ENCODE measurements at regions not wholly inside any gene's neighbourhood (a gene's known extent, or its start where the extent isn't known, plus 50 kb on each side); places are given as distances from the start of the nearest gene placed in this dataset.

GRCh38 chr5:8814105-8814504 lies 731.8 kb downstream of the SEMA5A start:
- no peaks in the 10 kb centered on the region for H3K27me3 ChIP-seq
- no peak for ATAC-seq
- no peak for DNase-seq
- H3K4me3 ChIP-seq, result no peak overlapping the region
- H3K4me1 ChIP-seq, result no peaks in the 10 kb centered on the region
- TF ChIP-seq, protein P1, sequence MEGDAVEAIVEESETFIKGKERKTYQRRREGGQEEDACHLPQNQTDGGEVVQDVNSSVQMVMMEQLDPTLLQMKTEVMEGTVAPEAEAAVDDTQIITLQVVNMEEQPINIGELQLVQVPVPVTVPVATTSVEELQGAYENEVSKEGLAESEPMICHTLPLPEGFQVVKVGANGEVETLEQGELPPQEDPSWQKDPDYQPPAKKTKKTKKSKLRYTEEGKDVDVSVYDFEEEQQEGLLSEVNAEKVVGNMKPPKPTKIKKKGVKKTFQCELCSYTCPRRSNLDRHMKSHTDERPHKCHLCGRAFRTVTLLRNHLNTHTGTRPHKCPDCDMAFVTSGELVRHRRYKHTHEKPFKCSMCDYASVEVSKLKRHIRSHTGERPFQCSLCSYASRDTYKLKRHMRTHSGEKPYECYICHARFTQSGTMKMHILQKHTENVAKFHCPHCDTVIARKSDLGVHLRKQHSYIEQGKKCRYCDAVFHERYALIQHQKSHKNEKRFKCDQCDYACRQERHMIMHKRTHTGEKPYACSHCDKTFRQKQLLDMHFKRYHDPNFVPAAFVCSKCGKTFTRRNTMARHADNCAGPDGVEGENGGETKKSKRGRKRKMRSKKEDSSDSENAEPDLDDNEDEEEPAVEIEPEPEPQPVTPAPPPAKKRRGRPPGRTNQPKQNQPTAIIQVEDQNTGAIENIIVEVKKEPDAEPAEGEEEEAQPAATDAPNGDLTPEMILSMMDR (IDR thresholded peaks at IDR 0.05), result no peak
- H3K36me3 ChIP-seq, result no peaks in the 10 kb centered on the region
- H3K9me3 ChIP-seq, result no peaks in the 10 kb centered on the region
- intact Hi-C loops (cut with DNase I), result no loop called here
- H3K27ac ChIP-seq, result no peak overlapping the region

DNA sequence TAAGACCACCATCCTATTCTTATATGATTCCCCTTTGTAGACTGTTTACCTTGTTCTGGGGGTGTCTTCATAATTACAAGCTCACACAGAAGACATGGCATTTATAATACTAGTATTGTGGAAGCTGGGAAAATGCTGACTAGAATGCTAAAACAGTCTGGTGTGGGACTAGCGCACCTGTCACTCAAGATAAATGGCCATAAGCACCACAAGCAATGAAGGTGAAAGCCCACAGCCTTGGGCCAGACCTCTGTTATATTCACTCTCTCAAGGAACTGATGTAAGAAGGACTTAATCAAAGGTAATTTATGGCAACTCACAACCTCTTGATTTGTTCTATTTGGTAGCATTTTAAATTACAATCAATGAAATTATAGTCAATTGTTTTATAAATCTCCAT lies 721.5 kb downstream of the SEMA5A start:
- no peak overlapping the region for H3K4me3 ChIP-seq
- TF ChIP-seq, protein P1 (IDR thresholded peaks at IDR 0.05), result no peak
- H3K9me3 ChIP-seq, result no peaks in the 10 kb centered on the region
- ATAC-seq, result no peak
- no peaks in the 10 kb centered on the region for H3K27me3 ChIP-seq
- H3K36me3 ChIP-seq, result no peaks in the 10 kb centered on the region
- no peak for DNase-seq
- no peak overlapping the region for H3K27ac ChIP-seq
- peaks cover 6% of the 10 kb centered on the region for H3K4me1 ChIP-seq
- intact Hi-C loops (cut with DNase I), result no loop called here

DNA sequence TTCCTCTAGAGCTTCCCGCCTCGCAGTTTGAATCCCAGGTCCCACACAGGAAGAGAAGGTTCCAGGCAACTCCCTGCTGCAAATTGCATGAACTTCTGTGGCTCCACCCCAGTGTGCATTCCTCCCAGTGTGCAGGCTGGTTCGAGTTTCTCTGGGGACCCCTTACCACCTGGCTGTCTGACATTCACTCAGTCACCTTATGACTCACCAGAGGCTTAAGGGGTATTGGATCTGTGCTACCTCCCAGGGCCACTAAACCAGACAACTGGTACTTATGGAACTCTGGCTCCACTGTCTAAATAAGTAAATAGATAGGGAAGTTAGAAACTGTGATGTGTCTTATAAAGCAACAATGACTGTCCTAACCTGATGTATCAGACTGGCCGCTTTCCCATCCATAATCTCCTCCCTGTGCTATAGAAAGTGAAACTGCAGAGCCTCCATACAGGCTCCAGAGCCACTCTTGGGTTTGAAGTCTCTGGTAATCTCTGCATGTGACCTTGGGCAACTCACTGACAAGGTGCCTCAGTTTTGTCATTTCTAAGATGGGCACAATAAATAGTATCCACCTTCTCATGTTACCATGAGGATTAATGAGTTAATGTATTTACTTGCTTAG lies 720.6 kb downstream of the SEMA5A start:
- Histone ChIP-seq H3K36me3 (no peaks in the 10 kb centered on the region), H3K27me3 (no peaks in the 10 kb centered on the region), H3K27ac (no peak overlapping the region), H3K4me1 (peaks cover 6% of the 10 kb centered on the region), H3K4me3 (no peak overlapping the region), H3K9me3 (no peaks in the 10 kb centered on the region)
- TF ChIP-seq, protein P1 (IDR thresholded peaks at IDR 0.05), result no peak
- DNase-seq, result no peak
- intact Hi-C loops (cut with DNase I), result no loop called here
- no peak for ATAC-seq

- DNase-seq (no peak), ATAC-seq (no peak)
- H3K36me3 ChIP-seq, result no peaks in the 10 kb centered on the region
- intact Hi-C loops (cut with DNase I), result no loop called here
- no peak overlapping the region for H3K27ac ChIP-seq
- peaks cover 6% of the 10 kb centered on the region for H3K4me1 ChIP-seq
- no peaks in the 10 kb centered on the region for H3K9me3 ChIP-seq
- TF ChIP-seq, protein P1 (IDR thresholded peaks at IDR 0.05), result no peak
- H3K4me3 ChIP-seq, result no peak overlapping the region
- H3K27me3 ChIP-seq, result no peaks in the 10 kb centered on the region
Observed at GRCh38 chr5:8826508-8826907, 719.4 kb downstream of the SEMA5A start.

DNA sequence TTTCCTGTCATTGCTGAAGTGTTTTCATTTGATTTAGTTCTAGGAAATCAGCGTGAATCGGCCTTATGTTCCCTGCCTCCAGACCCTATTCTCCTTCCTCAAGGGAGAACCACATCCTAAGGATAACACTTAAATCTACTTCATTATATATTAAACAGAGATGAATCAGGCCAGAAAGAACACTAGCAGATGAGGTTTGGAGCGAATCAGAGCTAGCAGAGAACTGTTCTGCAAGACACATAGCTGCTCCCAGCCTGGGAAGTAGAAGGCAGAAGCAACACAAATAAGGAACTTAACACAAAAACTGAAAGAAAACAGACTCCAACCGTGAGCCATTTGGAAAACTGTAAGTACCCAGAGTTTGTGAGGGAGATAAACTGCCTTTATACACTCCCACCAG lies 718.2 kb downstream of the SEMA5A start:
- intact Hi-C loops (cut with DNase I), result no loop called here
- Histone ChIP-seq H3K27me3 (no peaks in the 10 kb centered on the region), H3K9me3 (no peaks in the 10 kb centered on the region)

More for the DNA sequence above, 718.2 kb downstream of the SEMA5A start:
- Histone ChIP-seq H3K27ac (no peak overlapping the region), H3K4me3 (no peak overlapping the region), H3K36me3 (no peaks in the 10 kb centered on the region), H3K4me1 (peaks cover 6% of the 10 kb centered on the region)
- no peak for ATAC-seq
- TF ChIP-seq, protein P1 (IDR thresholded peaks at IDR 0.05), result no peak
- DNase-seq, result no peak
